Tibial nerve (tissue), 4 donors: ENCODE measurements at regions not wholly inside any gene's neighbourhood (a gene's known extent, or its start where the extent isn't known, plus 50 kb on each side); places are given as distances from the start of the nearest gene placed in this dataset.
"Not testable (repeated sequence)": the region's sequence is repeated elsewhere in the genome, so short reads cannot be mapped to it uniquely, and the experiment has no call there.

Experiments
- DNase-seq, 2 donors: peaks; one replicate each; pipeline ENCODE4 v3.0.0-alpha.2; 2019; ENCODE audit warnings: low spot score in 2 of 2
- H3K27ac ChIP-seq, 4 donors: fragments of 200-600 bp; sonication (generic) in 3 of 4; one replicate each; pipeline ENCODE4 v1.5.1; 2017 to 2019; ENCODE audit warnings: mild to moderate bottlenecking in 1 of 4
- H3K27me3 ChIP-seq, 2 donors: fragments of 200-600 bp; sonication (generic) in 1 of 2; one replicate each; pipeline versions ENCODE4 v1.5.1 to v1.6.0; 2017 to 2019
- H3K36me3 ChIP-seq, 3 donors: fragments of 200-600 bp; sonication (generic); one replicate each; pipeline ENCODE4 v1.5.1; 2018 to 2019
- H3K4me1 ChIP-seq, 4 donors: fragments of 200-600 bp; sonication (generic) in 3 of 4; one replicate each; pipeline ENCODE4 v1.5.1; 2017 to 2019
- H3K4me3 ChIP-seq, 4 donors: fragments of 200-600 bp; sonication (generic) in 3 of 4; one replicate each; pipeline ENCODE4 v1.5.1; 2017 to 2019; ENCODE audit warnings: mild to moderate bottlenecking in 1 of 4, moderate library complexity in 1 of 4
- H3K9me3 ChIP-seq, 4 donors: fragments of 200-600 bp; sonication (generic) in 3 of 4; one replicate each; pipeline ENCODE4 v1.5.1; 2017 to 2019
- WGBS, 2 donors: methylation state at CpG; one replicate each; pipeline ENCODE4 v1.1.5; 2018; 5-methylcytosine and 5-hydroxymethylcytosine counted together

- DNase-seq, H3K4me1 ChIP-seq: not testable (repeated sequence)
- WGBS, 2 donors = 87 to 93% methylated on average over 4 of the region's 8 CpGs
Measured at GRCh38 chr2:87466591-87467120, 281.2 kb upstream of the PLGLB2 start.

GRCh38 chr2:87468429-87468981, 279.4 kb upstream of the PLGLB2 start:
- peak overlapping the region in 1 of 4 donors; percentile 17 for H3K27ac ChIP-seq
- not testable (repeated sequence) for H3K9me3 ChIP-seq, H3K4me3 ChIP-seq, DNase-seq, H3K36me3 ChIP-seq, H3K27me3 ChIP-seq, H3K4me1 ChIP-seq
- 67 to 87% methylated on average over 3 to 12 of the region's 12 CpGs for WGBS, 2 donors

More at GRCh38 chr2:87466591-87467120, 281.2 kb upstream of the PLGLB2 start:
- H3K36me3 ChIP-seq, H3K27ac ChIP-seq, H3K4me3 ChIP-seq, H3K27me3 ChIP-seq, H3K9me3 ChIP-seq: not testable (repeated sequence)

DNA sequence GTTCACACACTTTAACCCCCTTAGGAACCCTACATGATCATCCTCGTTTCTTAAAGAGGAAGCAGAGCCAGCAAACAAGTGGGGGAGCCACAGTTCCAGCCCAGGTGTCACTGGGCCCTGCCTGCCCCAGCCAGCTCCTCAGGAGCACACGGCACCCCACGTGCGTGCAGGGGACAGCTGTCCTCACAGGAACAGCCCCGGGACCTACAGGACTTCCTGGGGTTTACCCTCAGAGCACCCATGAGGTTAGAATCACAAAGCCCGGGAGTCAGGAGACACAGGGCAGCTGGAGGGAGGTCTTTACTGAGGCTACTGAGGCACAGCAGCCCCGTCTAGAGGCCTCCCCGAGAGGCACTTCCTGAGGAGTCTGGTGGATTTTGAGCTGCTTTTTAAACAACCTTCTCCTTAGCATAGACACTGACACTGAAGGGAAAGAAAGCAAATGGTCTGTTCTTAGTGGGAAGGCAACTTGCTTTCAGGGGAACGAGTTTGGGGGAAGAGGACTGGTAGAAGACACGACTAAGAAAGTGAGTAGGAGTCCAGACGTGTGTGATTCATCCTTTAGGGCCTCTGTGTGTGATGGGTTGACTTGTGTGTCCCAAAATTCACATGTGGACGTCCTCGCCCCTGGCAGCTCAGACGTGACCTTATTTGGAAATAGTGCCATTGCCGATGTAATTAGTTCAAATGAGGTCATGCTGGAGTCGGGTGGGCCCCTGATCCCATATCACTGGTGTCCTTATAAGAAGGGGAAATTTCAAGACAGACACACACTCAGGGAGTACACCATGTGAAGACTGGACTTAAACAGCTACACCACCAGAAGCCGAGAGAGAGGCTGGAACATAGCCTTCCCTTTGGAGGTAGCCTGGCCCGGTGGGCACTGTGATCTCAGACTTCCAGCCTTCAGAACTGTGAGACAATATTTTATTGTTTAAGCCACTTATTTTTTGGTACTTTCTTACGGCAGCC, 278.4 kb upstream of the PLGLB2 start:
- H3K36me3 ChIP-seq, H3K4me1 ChIP-seq, DNase-seq, H3K4me3 ChIP-seq, H3K27me3 ChIP-seq, H3K9me3 ChIP-seq: not testable (repeated sequence)
- H3K27ac ChIP-seq = peak overlapping the region in 1 of 4 donors; percentile 58
- 56 to 72% methylated on average over 4 to 11 of the region's 19 CpGs for WGBS, 2 donors

- H3K27ac ChIP-seq, H3K36me3 ChIP-seq: not testable (repeated sequence)
- 90 to 93% methylated on average over 15 to 16 of the region's 25 CpGs for WGBS, 2 donors
Measured at GRCh38 chr2:87470381-87471380, 277.2 kb upstream of the PLGLB2 start.

DNA sequence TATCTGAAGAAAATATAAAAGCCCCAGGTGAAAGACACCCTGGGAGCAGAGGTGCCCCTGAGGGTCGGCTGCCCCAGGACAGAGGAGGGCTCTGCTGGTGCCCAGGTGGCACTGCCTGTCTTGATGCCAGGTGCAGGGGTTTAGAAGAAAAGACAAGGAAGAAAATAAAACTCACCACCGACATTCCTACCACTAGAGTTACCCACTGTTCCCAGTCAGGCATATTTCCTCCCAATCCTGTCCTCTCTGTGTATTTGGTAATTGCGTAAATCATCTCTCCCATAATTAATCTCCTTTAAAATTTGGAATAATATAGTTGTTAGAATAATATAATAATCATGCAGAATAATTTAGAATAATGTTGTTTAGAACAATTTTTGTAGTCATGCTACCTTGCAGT, 276.4 kb upstream of the PLGLB2 start:
- H3K9me3 ChIP-seq, H3K36me3 ChIP-seq, DNase-seq, H3K4me3 ChIP-seq, H3K4me1 ChIP-seq, H3K27ac ChIP-seq, H3K27me3 ChIP-seq: not testable (repeated sequence)
- 83 to 89% methylated on average over 3 of the region's 3 CpGs for WGBS, 2 donors

More at GRCh38 chr2:87470381-87471380, 277.2 kb upstream of the PLGLB2 start:
- not testable (repeated sequence) for H3K4me1 ChIP-seq, H3K9me3 ChIP-seq, DNase-seq, H3K4me3 ChIP-seq, H3K27me3 ChIP-seq

DNA sequence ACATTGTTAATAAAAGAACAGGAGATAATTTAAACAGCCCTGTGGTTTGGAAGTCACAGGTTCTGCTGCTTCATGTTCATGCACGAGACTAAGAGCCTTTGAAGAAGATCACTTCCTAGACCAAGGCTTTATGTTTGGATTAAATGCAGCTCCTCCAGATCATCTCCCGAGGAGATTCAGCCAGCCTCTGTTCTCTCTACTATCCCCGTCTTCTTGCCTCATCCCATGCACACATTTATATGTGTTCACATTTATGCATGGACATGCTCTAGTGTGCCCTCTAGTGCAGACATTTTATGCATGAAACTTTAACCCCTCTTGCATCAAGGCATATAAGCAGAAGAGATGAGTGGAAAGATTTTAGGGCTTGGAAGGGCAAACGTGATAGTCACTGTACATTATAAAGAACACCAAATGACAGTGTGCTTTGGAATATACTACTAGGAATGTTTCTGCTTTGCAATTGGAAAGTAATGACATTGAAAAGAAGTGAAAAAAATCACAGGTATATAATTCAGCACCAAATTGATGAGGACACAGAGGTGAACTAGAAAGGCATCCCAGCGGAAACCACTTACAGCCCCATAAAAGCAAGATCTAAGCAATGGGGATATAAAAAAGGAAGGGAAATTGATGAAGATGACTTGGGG, 271.5 kb upstream of the PLGLB2 start:
- not testable (repeated sequence) for H3K27ac ChIP-seq, DNase-seq, H3K4me1 ChIP-seq, H3K36me3 ChIP-seq, H3K27me3 ChIP-seq, H3K9me3 ChIP-seq, H3K4me3 ChIP-seq
- WGBS, 2 donors = 35 to 44% methylated on average over 5 of the region's 5 CpGs

GRCh38 chr2:87476936-87477335, 271.0 kb upstream of the PLGLB2 start:
- not testable (repeated sequence) for H3K9me3 ChIP-seq, H3K27ac ChIP-seq, H3K27me3 ChIP-seq, H3K36me3 ChIP-seq, H3K4me1 ChIP-seq, H3K4me3 ChIP-seq, DNase-seq
- 79 to 87% methylated on average over 5 of the region's 5 CpGs for WGBS, 2 donors

DNA sequence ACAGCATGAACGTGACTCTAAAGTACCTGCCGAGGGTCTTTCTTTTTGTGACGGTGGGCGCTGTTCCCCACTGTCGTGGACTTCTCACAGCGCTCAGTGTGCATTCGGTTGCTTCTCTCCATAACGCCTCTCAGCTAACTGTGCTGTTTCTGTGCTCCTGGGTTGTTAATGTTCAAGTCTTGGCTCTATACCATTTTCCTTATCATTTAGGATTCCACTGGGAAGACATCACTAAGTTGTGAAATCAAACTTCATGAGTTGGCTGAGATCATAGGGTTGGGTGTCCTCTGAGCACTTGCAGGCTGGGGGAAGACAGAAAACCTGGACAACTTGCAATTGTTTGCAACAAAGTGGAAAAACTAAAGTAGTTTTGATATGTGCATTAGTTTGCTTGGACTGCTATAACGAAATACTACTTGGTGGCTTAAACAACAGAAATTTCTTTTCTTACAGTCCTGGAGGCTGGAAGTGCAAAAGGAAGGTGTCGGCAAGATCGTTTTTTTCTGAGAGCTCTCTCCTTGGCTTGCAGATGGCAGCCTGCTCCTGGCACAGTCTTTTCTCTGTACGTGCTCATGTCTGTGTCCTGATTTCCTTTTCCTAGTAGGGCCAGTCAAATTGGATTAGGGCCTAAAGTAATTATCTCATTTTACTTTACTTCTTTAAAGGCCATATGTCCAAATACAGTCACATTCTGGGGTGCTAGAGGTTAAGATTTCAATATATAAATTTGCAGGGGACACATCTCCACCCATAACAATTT, 270.0 kb upstream of the PLGLB2 start:
- H3K4me1 ChIP-seq, H3K27me3 ChIP-seq, H3K9me3 ChIP-seq, H3K4me3 ChIP-seq, H3K36me3 ChIP-seq, H3K27ac ChIP-seq, DNase-seq: not testable (repeated sequence)
- 68 to 72% methylated on average over 4 of the region's 12 CpGs for WGBS, 2 donors

DNA sequence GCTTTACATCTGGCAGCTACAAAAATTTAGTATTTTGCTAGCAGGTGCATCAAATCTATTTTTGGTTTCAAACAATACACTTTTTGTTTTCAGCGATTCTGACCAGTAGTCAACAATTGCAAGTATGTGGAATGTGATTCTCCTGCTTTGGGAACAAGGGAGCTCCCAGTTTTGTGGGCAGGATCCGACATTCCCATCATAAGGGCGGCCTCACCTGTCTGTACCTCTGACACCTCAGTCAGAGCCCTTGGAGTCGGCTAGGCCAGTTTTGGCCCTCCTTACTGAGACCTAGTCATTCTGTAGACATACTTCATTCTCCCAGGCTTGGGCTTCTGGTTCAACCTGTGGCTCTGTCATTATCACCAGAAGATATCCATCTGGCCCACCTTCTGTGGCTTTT, 269.0 kb upstream of the PLGLB2 start:
- H3K36me3 ChIP-seq, H3K27ac ChIP-seq, H3K4me3 ChIP-seq, DNase-seq, H3K4me1 ChIP-seq, H3K27me3 ChIP-seq, H3K9me3 ChIP-seq: not testable (repeated sequence)
- 50 to 100% methylated on average over 1 to 2 of the region's 4 CpGs for WGBS, 2 donors

- not testable (repeated sequence) for H3K27ac ChIP-seq, H3K4me1 ChIP-seq, H3K9me3 ChIP-seq, H3K4me3 ChIP-seq, H3K36me3 ChIP-seq, DNase-seq, H3K27me3 ChIP-seq
- 66 to 76% methylated on average over 7 of the region's 7 CpGs for WGBS, 2 donors
Measured at GRCh38 chr2:87483093-87483680, 264.7 kb upstream of the PLGLB2 start.

- not testable (repeated sequence) for H3K4me1 ChIP-seq, H3K27ac ChIP-seq, H3K36me3 ChIP-seq, DNase-seq, H3K27me3 ChIP-seq, H3K9me3 ChIP-seq, H3K4me3 ChIP-seq
- WGBS, 2 donors = 94 to 96% methylated on average over 2 of the region's 2 CpGs
Measured at GRCh38 chr2:87484363-87484762, 263.5 kb upstream of the PLGLB2 start.

- H3K36me3 ChIP-seq, H3K27me3 ChIP-seq, DNase-seq, H3K4me1 ChIP-seq, H3K9me3 ChIP-seq: not testable (repeated sequence)
- 11 to 13% methylated on average over 6 of the region's 8 CpGs for WGBS, 2 donors
- peak overlapping the region in 1 of 4 donors; percentile 24 for H3K4me3 ChIP-seq
- H3K27ac ChIP-seq = peak overlapping the region in 3 of 4 donors; percentile 3 to 60 (median 33)
Measured at GRCh38 chr2:87485455-87485854, 262.4 kb upstream of the PLGLB2 start.
